ENCODE measurements at regions not wholly inside any gene's neighbourhood (a gene's known extent, or its start where the extent isn't known, plus 50 kb on each side); places are given as distances from the start of the nearest gene placed in this dataset.

DNA sequence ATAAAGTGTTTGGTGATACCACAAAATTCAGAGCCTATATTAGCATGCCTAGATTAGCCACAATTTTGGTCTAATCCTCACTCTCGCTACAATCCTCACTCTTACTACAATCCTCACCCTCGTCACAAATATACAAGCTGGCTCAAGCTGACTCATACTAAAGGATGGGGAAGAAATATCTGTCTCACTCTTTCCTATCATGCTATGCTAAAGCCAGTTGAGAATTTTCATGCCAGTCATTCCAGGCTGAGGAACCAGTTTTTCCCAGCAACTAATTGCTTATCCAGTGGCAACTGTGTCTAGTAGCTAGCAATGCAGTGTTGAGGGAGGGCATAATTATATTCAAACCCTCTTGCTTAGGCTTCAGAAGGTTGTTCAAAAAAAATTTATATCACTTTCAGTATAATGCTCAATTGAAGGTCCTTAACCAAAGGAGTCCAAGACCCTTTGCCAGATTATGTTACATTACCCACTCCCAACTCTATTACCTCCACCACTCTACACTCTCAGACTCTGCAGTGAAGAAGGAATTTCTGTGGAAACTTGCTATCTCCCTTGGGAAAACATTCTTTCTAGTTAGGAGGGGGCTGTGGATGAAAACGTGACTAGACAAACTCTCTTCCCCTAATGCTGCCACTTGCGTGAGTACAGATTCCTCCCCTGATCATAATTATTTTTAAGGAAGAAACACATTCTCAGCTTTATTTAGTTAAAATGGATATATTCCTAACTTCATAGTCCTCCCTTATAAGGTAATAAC lies 810.3 kb upstream of the ACO1 start:
- no peak overlapping the region for H3K27ac ChIP-seq (ENCODE audit: low read depth, low read length)
- H3K27me3 ChIP-seq (ENCODE audit: control insufficient read depth, low read length) = no peaks in the 10 kb centered on the region
- no peaks in the 10 kb centered on the region for H4K20me1 ChIP-seq (ENCODE audit: control insufficient read depth, insufficient read depth, low read depth, low read length)
- no peaks in the 10 kb centered on the region for H3K79me2 ChIP-seq (ENCODE audit: control insufficient read depth, low read length)
- no peak overlapping the region for H3K4me2 ChIP-seq (ENCODE audit: low read length)
- H3F3A ChIP-seq (ENCODE audit: control insufficient read depth, insufficient read depth) = no peaks in the 10 kb centered on the region
- no peaks in the 10 kb centered on the region for H3K4me1 ChIP-seq (ENCODE audit: control insufficient read depth, low read length)
- no peak for TF ChIP-seq EZH2phosphoT487 (IDR thresholded peaks at IDR 0.05; ENCODE audit: borderline replicate concordance, low read length)
- no peak for TF ChIP-seq CTCF (IDR thresholded peaks at IDR 0.05; ENCODE audit: low read depth, low read length, poor library complexity, severe bottlenecking)
- H3K36me3 ChIP-seq (ENCODE audit: control insufficient read depth, low read length) = no peaks in the 10 kb centered on the region
- no peak overlapping the region for H3K4me3 ChIP-seq (ENCODE audit: low read length)
- no peaks in the 10 kb centered on the region for H3K9me2 ChIP-seq (replicated peaks; ENCODE audit: control insufficient read depth, low read length)
- H3K9me3 ChIP-seq (ENCODE audit: control insufficient read depth, insufficient read depth, low read length) = no peaks in the 10 kb centered on the region

- no peak overlapping the region for H3K4me3 ChIP-seq (ENCODE audit: low read length)
- H3K27ac ChIP-seq (ENCODE audit: low read depth, low read length) = no peak overlapping the region
- no peak overlapping the region for H3K4me2 ChIP-seq (ENCODE audit: low read length)
- H3F3A ChIP-seq (ENCODE audit: control insufficient read depth, insufficient read depth) = no peaks in the 10 kb centered on the region
- H3K4me1 ChIP-seq (ENCODE audit: control insufficient read depth, low read length) = no peaks in the 10 kb centered on the region
- H4K20me1 ChIP-seq (ENCODE audit: control insufficient read depth, insufficient read depth, low read depth, low read length) = no peaks in the 10 kb centered on the region
- no peaks in the 10 kb centered on the region for H3K9me3 ChIP-seq (ENCODE audit: control insufficient read depth, insufficient read depth, low read length)
- no peaks in the 10 kb centered on the region for H3K79me2 ChIP-seq (ENCODE audit: control insufficient read depth, low read length)
- H3K27me3 ChIP-seq (ENCODE audit: control insufficient read depth, low read length) = no peaks in the 10 kb centered on the region
- H3K9me2 ChIP-seq (replicated peaks; ENCODE audit: control insufficient read depth, low read length) = no peaks in the 10 kb centered on the region
- no peaks in the 10 kb centered on the region for H3K36me3 ChIP-seq (ENCODE audit: control insufficient read depth, low read length)
- TF ChIP-seq CTCF (IDR thresholded peaks at IDR 0.05; ENCODE audit: low read depth, low read length, poor library complexity, severe bottlenecking) (no peak), EZH2phosphoT487 (IDR thresholded peaks at IDR 0.05; ENCODE audit: borderline replicate concordance, low read length) (no peak)
Measured at GRCh38 chr9:31582071-31582470, 802.4 kb upstream of the ACO1 start.

DNA sequence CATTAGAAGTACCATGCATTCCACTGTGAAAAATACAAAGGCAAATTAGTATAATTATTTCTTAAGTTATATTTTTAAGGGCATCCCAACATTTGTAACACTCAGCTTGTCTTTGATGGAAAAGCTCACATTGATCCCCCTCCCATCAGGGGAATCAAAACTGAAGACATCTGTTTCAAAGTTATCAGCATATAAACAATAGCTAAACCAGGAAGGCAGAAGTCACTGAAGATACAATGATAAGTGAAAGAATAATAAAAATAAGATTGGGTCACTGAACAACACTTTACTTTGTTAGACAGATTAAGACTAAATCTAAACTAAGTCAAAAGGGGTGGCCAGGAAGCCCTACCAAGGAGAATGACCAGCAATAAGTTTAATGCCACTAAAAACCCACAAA lies 801.9 kb upstream of the ACO1 start:
- H3K9me3 ChIP-seq (ENCODE audit: control insufficient read depth, insufficient read depth, low read length) = no peaks in the 10 kb centered on the region
- no peaks in the 10 kb centered on the region for H3F3A ChIP-seq (ENCODE audit: control insufficient read depth, insufficient read depth)
- H3K4me2 ChIP-seq (ENCODE audit: low read length) = no peak overlapping the region
- H3K36me3 ChIP-seq (ENCODE audit: control insufficient read depth, low read length) = no peaks in the 10 kb centered on the region
- H4K20me1 ChIP-seq (ENCODE audit: control insufficient read depth, insufficient read depth, low read depth, low read length) = no peaks in the 10 kb centered on the region
- H3K27ac ChIP-seq (ENCODE audit: low read depth, low read length) = no peak overlapping the region
- no peaks in the 10 kb centered on the region for H3K79me2 ChIP-seq (ENCODE audit: control insufficient read depth, low read length)
- H3K4me3 ChIP-seq (ENCODE audit: low read length) = no peak overlapping the region
- TF ChIP-seq CTCF (IDR thresholded peaks at IDR 0.05; ENCODE audit: low read depth, low read length, poor library complexity, severe bottlenecking) (no peak), EZH2phosphoT487 (IDR thresholded peaks at IDR 0.05; ENCODE audit: borderline replicate concordance, low read length) (no peak)
- H3K4me1 ChIP-seq (ENCODE audit: control insufficient read depth, low read length) = no peaks in the 10 kb centered on the region
- H3K27me3 ChIP-seq (ENCODE audit: control insufficient read depth, low read length) = no peaks in the 10 kb centered on the region
- no peaks in the 10 kb centered on the region for H3K9me2 ChIP-seq (replicated peaks; ENCODE audit: control insufficient read depth, low read length)

Data from DOHH2 (cell line).